Heart left ventricle (tissue), 16 donors: ENCODE measurements at regions not wholly inside any gene's neighbourhood (a gene's known extent, or its start where the extent isn't known, plus 50 kb on each side); places are given as distances from the start of the nearest gene placed in this dataset.

Experiments used
- ATAC-seq, 4 donors: fragments of 200-7000 bp; cut with Tn5 transposase; one replicate each; pipeline ENCODE4 v1.9.1; 2020 to 2022; ENCODE audit warnings: moderate library complexity in 4 of 4, mild to moderate bottlenecking in 3 of 4, moderate number of reproducible peaks in 1 of 4
- DNase-seq, 5 donors: peaks; one replicate each; pipeline ENCODE4 v3.0.0-alpha.2; 2020
- H3K27ac ChIP-seq, 12 donors: fragments of 200-600 bp; sonication (generic) in 4 of 12; one replicate each; pipeline versions ENCODE4 v1.5.0 to v1.8.0; 2016 to 2022; ENCODE audit warnings: mild to moderate bottlenecking in 2 of 12
- H3K27me3 ChIP-seq, 9 donors: fragments of 200-600 bp; sonication (generic) in 2 of 9; one replicate each; pipeline versions ENCODE4 v1.5.1 to v1.8.0; 2016 to 2022; ENCODE audit warnings: mild to moderate bottlenecking in 3 of 9
- H3K36me3 ChIP-seq, 9 donors: fragments of 200-600 bp; sonication (generic) in 2 of 9; one replicate each; pipeline versions ENCODE4 v1.5.0 to v1.8.0; 2018 to 2022; ENCODE audit warnings: mild to moderate bottlenecking in 2 of 9
- H3K4me1 ChIP-seq, 12 donors: fragments of 200-600 bp; sonication (generic) in 4 of 12; one replicate each; pipeline versions ENCODE4 v1.5.0 to v1.8.0; 2016 to 2022; ENCODE audit warnings: mild to moderate bottlenecking in 3 of 12
- H3K4me3 ChIP-seq, 12 donors: fragments of 200-600 bp; sonication (generic) in 4 of 12; one replicate each; pipeline versions ENCODE4 v1.5.0 to v1.8.0; 2017 to 2022; ENCODE audit warnings: mild to moderate bottlenecking in 9 of 12, moderate library complexity in 4 of 12
- H3K9me3 ChIP-seq, 12 donors: fragments of 200-600 bp; sonication (generic) in 4 of 12; one replicate each; pipeline versions ENCODE4 v1.5.0 to v1.8.0; 2016 to 2022; ENCODE audit warnings: mild to moderate bottlenecking in 1 of 12
- POLR2A ChIP-seq, 2 donors: fragments of 450-650 bp; IDR thresholded peaks; one replicate each; pipeline ENCODE4 v1.6.1; 2017; ENCODE audit warnings: antibody characterized with exemption in 2 of 2, mild to moderate bottlenecking in 2 of 2, moderate library complexity in 2 of 2
- WGBS, 4 donors: extraction: QIAGEN DNeasy Blood & Tissue Kit in 2 of 4; methylation state at CpG; one replicate each; pipeline versions ENCODE4 v1.1.5 to v1.1.7; 2013 to 2018; 5-methylcytosine and 5-hydroxymethylcytosine counted together
- intact Hi-C, 10 donors: fragments of 100-400 bp; cut with DNase I; formaldehyde crosslinking; loops; one replicate each; pipeline versions ENCODE4 v1.11.1 to v1.14.2; 2022
- TF ChIP-seq, protein P1 (sequence below), 12 donors: fragments of 200-600 bp; sonication (generic) in 4 of 12; IDR thresholded peaks; one replicate each; pipeline versions ENCODE4 v1.5.0 to v1.8.0; 2018 to 2022; ENCODE audit warnings: antibody characterized with exemption in 12 of 12, mild to moderate bottlenecking in 5 of 12
- donor health status: ischemic (EF 13 %, LVEDD 7.1; RV severe dilation, severe dysfunction).
- donor health status: healthy with polysubstance abuse.
- donor health status: DM: no; HTN: yes; CAD: no.
- donor health status: DM: no; HTN: no; CAD: no.
- donor health status: ischemic (EF 25% LVEDD 6.9; RV normal size, moderate dysfunction).
- donor health status: ischemic (EF 25% LVEDD 5.7; RV mildly dilated, moderate dysfunction).
- donor health status: healthy.
- donor health status: DM: yes; HTN: yes; CAD: no.
- donor health status: ischemic (EF 35%, LVEDD 5.7; RV mildly dilated, moderate dysfunction).
- donor health status: nonischemic (EF 11% LVEDD 7.7; RV severe dilation, severe dysfunction).
- donor health status: DM: yes; HTN: yes; CAD: no.
- donor health status: PGD.
- donor health status: ischemic (EF 29% LVEDD 5.4; RV normal size, mild dysfunction).
- donor health status: nonischemic (EF 23%, LVEDD 6.1; RV moderate dilation, normal function).

- TF ChIP-seq, protein P1, sequence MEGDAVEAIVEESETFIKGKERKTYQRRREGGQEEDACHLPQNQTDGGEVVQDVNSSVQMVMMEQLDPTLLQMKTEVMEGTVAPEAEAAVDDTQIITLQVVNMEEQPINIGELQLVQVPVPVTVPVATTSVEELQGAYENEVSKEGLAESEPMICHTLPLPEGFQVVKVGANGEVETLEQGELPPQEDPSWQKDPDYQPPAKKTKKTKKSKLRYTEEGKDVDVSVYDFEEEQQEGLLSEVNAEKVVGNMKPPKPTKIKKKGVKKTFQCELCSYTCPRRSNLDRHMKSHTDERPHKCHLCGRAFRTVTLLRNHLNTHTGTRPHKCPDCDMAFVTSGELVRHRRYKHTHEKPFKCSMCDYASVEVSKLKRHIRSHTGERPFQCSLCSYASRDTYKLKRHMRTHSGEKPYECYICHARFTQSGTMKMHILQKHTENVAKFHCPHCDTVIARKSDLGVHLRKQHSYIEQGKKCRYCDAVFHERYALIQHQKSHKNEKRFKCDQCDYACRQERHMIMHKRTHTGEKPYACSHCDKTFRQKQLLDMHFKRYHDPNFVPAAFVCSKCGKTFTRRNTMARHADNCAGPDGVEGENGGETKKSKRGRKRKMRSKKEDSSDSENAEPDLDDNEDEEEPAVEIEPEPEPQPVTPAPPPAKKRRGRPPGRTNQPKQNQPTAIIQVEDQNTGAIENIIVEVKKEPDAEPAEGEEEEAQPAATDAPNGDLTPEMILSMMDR (IDR thresholded peaks at IDR 0.05) = no peak
- TF ChIP-seq POLR2A (IDR thresholded peaks at IDR 0.05) = no peak
These were observed 616.2 kb downstream of the DNAH5 start for GRCh38 chr5:13328316-13328715.

DNA sequence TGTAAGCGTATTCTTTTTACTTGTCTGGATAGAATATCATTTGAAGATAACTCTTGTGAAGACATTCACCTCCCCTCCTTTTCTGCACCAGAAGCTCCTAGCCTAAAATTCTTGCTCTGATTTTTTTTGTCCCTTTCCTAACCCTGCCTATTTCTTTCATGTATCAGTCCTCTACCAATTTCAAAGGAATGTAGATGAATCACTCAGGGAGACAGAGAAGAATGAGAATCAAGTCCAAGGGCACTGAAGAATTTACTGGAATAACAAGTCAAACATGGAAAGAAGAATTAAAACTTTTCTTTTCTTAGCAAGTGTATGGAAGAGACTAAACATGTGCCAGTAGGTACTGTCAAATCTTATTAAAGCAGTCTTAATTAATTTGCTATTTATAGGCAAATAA is 618.7 kb downstream of the DNAH5 start:
- TF ChIP-seq POLR2A (IDR thresholded peaks at IDR 0.05) = no peak
- TF ChIP-seq, protein P1 (IDR thresholded peaks at IDR 0.05) = no peak
- WGBS, 4 donors = 0 to 91% (median 43%) methylated on average over 1 of the region's 1 CpG
- ATAC-seq (no peak), DNase-seq (no peak)
- intact Hi-C loops = no loop called here
- Histone ChIP-seq H3K27ac (no peak overlapping the region), H3K36me3 (no peaks in the 10 kb centered on the region), H3K4me3 (no peak overlapping the region), H3K27me3 (no peaks in the 10 kb centered on the region), H3K4me1 (no peaks in the 10 kb centered on the region), H3K9me3 (peaks cover 0 to 13% (median 0%) of the 10 kb centered on the region in 12 donors)

More at GRCh38 chr5:13328316-13328715, 616.2 kb downstream of the DNAH5 start:
- Histone ChIP-seq H3K36me3 (no peaks in the 10 kb centered on the region), H3K27ac (no peak overlapping the region), H3K27me3 (no peaks in the 10 kb centered on the region), H3K9me3 (peaks cover 0 to 9% (median 0%) of the 10 kb centered on the region in 12 donors), H3K4me1 (no peaks in the 10 kb centered on the region), H3K4me3 (no peak overlapping the region)
- 50 to 76% (median 55%) methylated on average over 1 of the region's 1 CpG for whole genome bisulfite sequencing, 4 donors
- DNase-seq (no peak), ATAC-seq (no peak)
- intact Hi-C loops = no loop called here

GRCh38 chr5:13322769-13323168 is 621.7 kb downstream of the DNAH5 start:
- H3K27ac ChIP-seq = no peak overlapping the region
- H3K27me3 ChIP-seq = no peaks in the 10 kb centered on the region
- no peak overlapping the region for H3K4me3 ChIP-seq
- DNase-seq (no peak), ATAC-seq (no peak)
- peaks cover 0 to 13% (median 0%) of the 10 kb centered on the region in 12 donors for H3K9me3 ChIP-seq
- TF ChIP-seq, protein P1 (IDR thresholded peaks at IDR 0.05) = no peak
- no peak for TF ChIP-seq POLR2A (IDR thresholded peaks at IDR 0.05)
- H3K36me3 ChIP-seq = no peaks in the 10 kb centered on the region
- H3K4me1 ChIP-seq = no peaks in the 10 kb centered on the region
- intact Hi-C loops = no loop called here

GRCh38 chr5:13317654-13318053 is 626.8 kb downstream of the DNAH5 start:
- Histone ChIP-seq H3K4me3 (no peak overlapping the region), H3K36me3 (no peaks in the 10 kb centered on the region), H3K4me1 (no peaks in the 10 kb centered on the region), H3K27me3 (no peaks in the 10 kb centered on the region), H3K9me3 (peaks cover 0 to 17% (median 0%) of the 10 kb centered on the region in 12 donors), H3K27ac (no peak overlapping the region)
- intact Hi-C loops = no loop called here
- 57 to 62% (median 58%) methylated on average over 3 of the region's 3 CpGs for WGBS, 4 donors
- TF ChIP-seq POLR2A (IDR thresholded peaks at IDR 0.05) = no peak
- TF ChIP-seq, protein P1 (IDR thresholded peaks at IDR 0.05) = no peak
- DNase-seq (no peak), ATAC-seq (no peak)
